OCI-LY1 (cell line): ENCODE measurements at regions not wholly inside any gene's neighbourhood (a gene's known extent, or its start where the extent isn't known, plus 50 kb on each side); places are given as distances from the start of the nearest gene placed in this dataset.

Source experiments
- CTCF ChIP-seq: fragments of 200-600 bp; sonication (generic), shearing (Covaris generic); IDR thresholded peaks from 2 replicates; pipeline ENCODE4 v1.5.1; 2017; ENCODE audit warnings: mild to moderate bottlenecking, antibody characterized with exemption, low read length, moderate library complexity, mixed read lengths
- EZH2 ChIP-seq: fragments of 200-600 bp; sonication (generic), shearing (Covaris generic); IDR thresholded peaks from 2 replicates; pipeline ENCODE4 v1.8.0; 2017; ENCODE audit warnings: borderline replicate concordance, mixed run types, mild to moderate bottlenecking, antibody characterized with exemption, low read length, moderate library complexity, mixed read lengths

GRCh38 chr12:60265741-60266140 is 669.9 kb downstream of the SLC16A7 start:
- TF ChIP-seq CTCF, result no peak
- no peak for TF ChIP-seq EZH2
